HG03064 (cell line): ENCODE measurements at regions not wholly inside any gene's neighbourhood (a gene's known extent, or its start where the extent isn't known, plus 50 kb on each side); places are given as distances from the start of the nearest gene placed in this dataset.
A peak's percentile ranks its signal among the peaks of the same experiment; 100 is the strongest.
"Not testable (repeated sequence)": the region's sequence is repeated elsewhere in the genome, so short reads cannot be mapped to it uniquely, and the experiment has no call there.

Source experiments
- ATAC-seq: cut with Tn5 transposase; IDR thresholded peaks from one replicate; pipeline ENCODE4 v1.9.1; 2021; ENCODE audit warnings: low read depth; ENCODE audit not compliant: unreplicated experiment

GRCh38 chr4:104010722-104011121, 290.9 kb upstream of the TACR3 start:
- no peak for ATAC-seq

GRCh38 chr4:104002318-104002717, 282.5 kb upstream of the TACR3 start:
- not testable (repeated sequence) for ATAC-seq

- ATAC-seq: no peak
Measured at GRCh38 chr4:103998756-103999155, 279.0 kb upstream of the TACR3 start.

- ATAC-seq: no peak
Measured at GRCh38 chr4:103996637-103997036, 276.9 kb upstream of the TACR3 start.

GRCh38 chr4:103996064-103996463, 276.3 kb upstream of the TACR3 start:
- ATAC-seq: no peak

GRCh38 chr4:103994059-103994458, 274.3 kb upstream of the TACR3 start:
- ATAC-seq: no peak

GRCh38 chr4:103982454-103982853, 262.7 kb upstream of the TACR3 start:
- no peak for ATAC-seq

GRCh38 chr4:103948244-103949018, 228.6 kb upstream of the TACR3 start:
- ATAC-seq: no peak

GRCh38 chr4:103947617-103948016, 227.8 kb upstream of the TACR3 start:
- ATAC-seq: no peak

GRCh38 chr4:103946621-103947268, 227.0 kb upstream of the TACR3 start:
- ATAC-seq: not testable (repeated sequence)

- ATAC-seq: no peak
Measured at GRCh38 chr4:103938488-103938887, 218.7 kb upstream of the TACR3 start.

- ATAC-seq: no peak
Measured at GRCh38 chr4:103936653-103937145, 216.9 kb upstream of the TACR3 start.

- no peak for ATAC-seq
Measured at GRCh38 chr4:103934178-103934789, 214.5 kb upstream of the TACR3 start.

- ATAC-seq: no peak
Measured at GRCh38 chr4:103928370-103928769, 208.6 kb upstream of the TACR3 start.

- no peak for ATAC-seq
Measured at GRCh38 chr4:103923551-103923950, 203.8 kb upstream of the TACR3 start.

GRCh38 chr4:103918214-103918613, 198.4 kb upstream of the TACR3 start:
- no peak for ATAC-seq

- ATAC-seq: peak; percentile 97
Measured at GRCh38 chr4:103915224-103915869, 195.6 kb upstream of the TACR3 start.

- ATAC-seq: no peak
Measured at GRCh38 chr4:103907414-103907813, 187.6 kb upstream of the TACR3 start.

- no peak for ATAC-seq
Measured at GRCh38 chr4:103904123-103904522, 184.3 kb upstream of the TACR3 start.

GRCh38 chr4:103902730-103903129, 182.9 kb upstream of the TACR3 start:
- no peak for ATAC-seq

GRCh38 chr4:103895876-103896465, 176.2 kb upstream of the TACR3 start:
- no peak for ATAC-seq
